Gastrocnemius medialis (tissue), 4 donors: ENCODE measurements at regions not wholly inside any gene's neighbourhood (a gene's known extent, or its start where the extent isn't known, plus 50 kb on each side); places are given as distances from the start of the nearest gene placed in this dataset.
"Not testable (repeated sequence)": the region's sequence is repeated elsewhere in the genome, so short reads cannot be mapped to it uniquely, and the experiment has no call there.

Source experiments
- ATAC-seq, 2 donors: fragments of 150-250 bp; one replicate each; pipeline ENCODE4 v1.9.1; 2016
- DNase-seq, 2 donors: peaks; one replicate each; pipeline ENCODE4 v3.0.0-alpha.2; 2019
- H3K27ac ChIP-seq, 4 donors: fragments of 200-600 bp; sonication (generic); 1 replicate in 1 of 4; 2 replicates in 3 of 4; pipeline ENCODE4 v1.5.1; 2016 to 2018; ENCODE audit warnings: mild to moderate bottlenecking in 2 of 4, moderate library complexity in 1 of 4
- H3K27me3 ChIP-seq, 3 donors: fragments of 200-600 bp; sonication (generic) in 2 of 3; 1 replicate in 1 of 3; 2 replicates in 2 of 3; pipeline versions ENCODE4 v1.5.1 to v1.6.0; 2016 to 2019; ENCODE audit warnings: mild to moderate bottlenecking in 1 of 3, moderate library complexity in 1 of 3
- H3K36me3 ChIP-seq, 2 donors: fragments of 200-600 bp; sonication (generic) in 1 of 2; one replicate each; pipeline ENCODE4 v1.5.1; 2017 to 2018
- H3K4me1 ChIP-seq, 2 donors: fragments of 200-600 bp; sonication (generic) in 1 of 2; one replicate each; pipeline ENCODE4 v1.5.1; 2016 to 2017; ENCODE audit warnings: mild to moderate bottlenecking in 2 of 2
- H3K4me3 ChIP-seq, 4 donors: fragments of 200-600 bp; sonication (generic) in 3 of 4; 1 replicate in 1 of 4; 2 replicates in 3 of 4; pipeline ENCODE4 v1.5.1; 2016 to 2019; ENCODE audit warnings: mild to moderate bottlenecking in 2 of 4
- H3K9me3 ChIP-seq, 3 donors: fragments of 200-600 bp; sonication (generic) in 2 of 3; 1 replicate in 1 of 3; 2 replicates in 2 of 3; pipeline ENCODE4 v1.5.1; 2016 to 2019
- POLR2A ChIP-seq, 2 donors: fragments of 450-650 bp; IDR thresholded peaks; one replicate each; pipeline ENCODE4 v1.6.1; 2017; ENCODE audit warnings: antibody characterized with exemption in 2 of 2, mild to moderate bottlenecking in 2 of 2, moderate library complexity in 2 of 2
- in situ Hi-C, 4 donors: fragments of 200-750 bp; cut with MboI; loops; one replicate each; pipeline versions ENCODE4 v1.15.0 to v1.8.0; 2017; ENCODE audit warnings: low sequenced_read_pairs in 4 of 4
- intact Hi-C: fragments of 100-400 bp; cut with DNase I; formaldehyde crosslinking; loops from one replicate; pipeline ENCODE4 v1.15.1; 2023; ENCODE audit warnings: low total_unique reads
- TF ChIP-seq, protein P1 (sequence below), 5 experiments: fragments of 450-650 bp in 3 of 5; fragments of 200-600 bp in 2 of 5; sonication (generic) in 2 of 5; IDR thresholded peaks in 4 of 5; conservative IDR thresholded peaks in 1 of 5; 1 replicate in 4 of 5; 2 replicates in 1 of 5; pipeline ENCODE4 v1.5.1; 2016 to 2019; ENCODE audit warnings: antibody characterized with exemption in 5 of 5, mild to moderate bottlenecking in 3 of 5, moderate library complexity in 3 of 5

- Histone ChIP-seq H3K4me1 (no peaks in the 10 kb centered on the region), H3K9me3 (no peaks in the 10 kb centered on the region), H3K27me3 (no peaks in the 10 kb centered on the region), H3K36me3 (no peaks in the 10 kb centered on the region), H3K4me3 (no peak overlapping the region), H3K27ac (no peak overlapping the region)
- intact Hi-C loops: no loop called here
- in situ Hi-C loops: no loop called here
- ATAC-seq (no peak), DNase-seq (no peak)
- TF ChIP-seq, protein P1, sequence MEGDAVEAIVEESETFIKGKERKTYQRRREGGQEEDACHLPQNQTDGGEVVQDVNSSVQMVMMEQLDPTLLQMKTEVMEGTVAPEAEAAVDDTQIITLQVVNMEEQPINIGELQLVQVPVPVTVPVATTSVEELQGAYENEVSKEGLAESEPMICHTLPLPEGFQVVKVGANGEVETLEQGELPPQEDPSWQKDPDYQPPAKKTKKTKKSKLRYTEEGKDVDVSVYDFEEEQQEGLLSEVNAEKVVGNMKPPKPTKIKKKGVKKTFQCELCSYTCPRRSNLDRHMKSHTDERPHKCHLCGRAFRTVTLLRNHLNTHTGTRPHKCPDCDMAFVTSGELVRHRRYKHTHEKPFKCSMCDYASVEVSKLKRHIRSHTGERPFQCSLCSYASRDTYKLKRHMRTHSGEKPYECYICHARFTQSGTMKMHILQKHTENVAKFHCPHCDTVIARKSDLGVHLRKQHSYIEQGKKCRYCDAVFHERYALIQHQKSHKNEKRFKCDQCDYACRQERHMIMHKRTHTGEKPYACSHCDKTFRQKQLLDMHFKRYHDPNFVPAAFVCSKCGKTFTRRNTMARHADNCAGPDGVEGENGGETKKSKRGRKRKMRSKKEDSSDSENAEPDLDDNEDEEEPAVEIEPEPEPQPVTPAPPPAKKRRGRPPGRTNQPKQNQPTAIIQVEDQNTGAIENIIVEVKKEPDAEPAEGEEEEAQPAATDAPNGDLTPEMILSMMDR (IDR thresholded peaks at IDR 0.05 in 4 of 5, conservative IDR thresholded peaks at IDR 0.05 in 1 of 5): no peak
- no peak for TF ChIP-seq POLR2A (IDR thresholded peaks at IDR 0.05)
Observed at GRCh38 chr6:23851522-23851921, 274.5 kb upstream of the NRSN1 start.

DNA sequence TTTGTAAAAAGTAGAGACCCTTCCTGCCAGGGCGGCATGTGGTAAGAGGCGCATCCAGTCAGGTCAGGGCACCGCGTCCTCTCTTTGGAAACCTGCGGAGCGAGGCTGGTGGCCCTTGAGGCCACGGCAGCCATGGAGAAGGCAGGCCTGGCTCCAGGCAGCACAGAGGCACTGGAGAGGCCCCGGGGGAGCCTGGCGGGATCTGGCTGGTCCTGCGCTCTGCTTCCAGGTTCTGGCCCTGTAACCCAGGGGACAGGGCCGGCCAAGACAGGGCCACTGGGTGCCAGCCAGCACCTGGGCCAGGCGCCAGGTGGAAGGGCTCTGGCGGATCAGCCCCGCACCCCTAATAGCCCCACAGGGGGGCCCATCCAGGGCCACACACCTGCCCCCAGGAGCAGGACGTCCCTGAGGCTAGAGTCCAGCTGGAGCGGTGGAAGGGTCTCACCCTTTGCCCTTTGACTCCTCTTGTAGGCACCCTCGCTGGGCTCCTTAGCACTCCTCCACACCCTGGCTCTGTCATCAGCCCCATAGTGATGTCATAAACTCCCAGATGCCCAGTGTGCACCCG is 272.4 kb upstream of the NRSN1 start:
- H3K4me3 ChIP-seq, H3K27me3 ChIP-seq, H3K9me3 ChIP-seq, H3K4me1 ChIP-seq, DNase-seq, in situ Hi-C loops, H3K36me3 ChIP-seq, intact Hi-C loops, ATAC-seq, H3K27ac ChIP-seq: not testable (repeated sequence)

DNA sequence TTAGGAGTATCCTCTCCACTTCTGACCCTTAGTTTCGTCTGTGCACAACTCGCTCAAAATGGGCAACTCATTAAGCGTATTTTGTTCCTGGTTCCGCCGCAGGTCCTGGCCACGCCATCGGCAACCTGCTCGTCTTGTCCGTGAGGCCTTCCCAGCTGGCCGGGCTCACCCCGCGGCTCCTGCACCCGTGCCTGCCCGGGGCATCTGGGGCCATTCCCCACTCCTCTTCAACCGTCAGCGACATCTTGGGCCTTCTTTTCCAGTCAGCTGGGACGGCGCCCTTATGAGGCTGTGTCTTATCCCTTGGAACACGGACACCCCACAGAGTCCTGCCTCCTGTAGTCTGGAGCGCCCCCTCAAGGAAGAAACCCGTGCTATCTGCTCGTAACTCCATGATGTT is 271.9 kb upstream of the NRSN1 start:
- H3K4me3 ChIP-seq, in situ Hi-C loops, ATAC-seq, DNase-seq, H3K36me3 ChIP-seq, H3K9me3 ChIP-seq, H3K27me3 ChIP-seq, intact Hi-C loops, H3K27ac ChIP-seq, H3K4me1 ChIP-seq: not testable (repeated sequence)

GRCh38 chr6:23855497-23856116 is 270.4 kb upstream of the NRSN1 start:
- ATAC-seq (no peak), DNase-seq (no peak)
- Histone ChIP-seq H3K4me1 (no peaks in the 10 kb centered on the region), H3K27ac (no peak overlapping the region), H3K9me3 (no peaks in the 10 kb centered on the region), H3K36me3 (no peaks in the 10 kb centered on the region), H3K4me3 (no peak overlapping the region), H3K27me3 (no peaks in the 10 kb centered on the region)
- intact Hi-C loops: no loop called here
- TF ChIP-seq POLR2A (IDR thresholded peaks at IDR 0.05): no peak
- TF ChIP-seq, protein P1 (IDR thresholded peaks at IDR 0.05 in 4 of 5, conservative IDR thresholded peaks at IDR 0.05 in 1 of 5): no peak
- in situ Hi-C loops: no loop called here

DNA sequence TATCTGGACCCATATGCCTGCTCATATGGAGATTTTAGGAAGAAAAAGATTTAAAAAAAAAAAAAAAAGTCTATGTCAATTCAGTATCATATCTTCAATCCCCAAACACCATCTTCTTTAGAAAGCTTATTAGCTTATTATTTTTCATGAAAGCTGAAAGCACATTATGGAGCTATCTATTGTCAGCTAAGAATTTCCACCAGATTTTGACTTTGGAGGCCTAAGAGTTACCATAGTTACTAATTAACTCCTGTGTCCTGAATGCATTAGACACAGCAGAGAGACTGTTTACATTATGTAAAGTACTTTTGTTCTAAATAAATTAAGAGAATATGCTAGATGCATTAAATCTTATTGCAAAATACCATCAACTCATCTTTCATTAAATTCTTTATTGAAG is 255.5 kb upstream of the NRSN1 start:
- H3K4me1 ChIP-seq: no peaks in the 10 kb centered on the region
- no peaks in the 10 kb centered on the region for H3K9me3 ChIP-seq
- no peak overlapping the region for H3K27ac ChIP-seq
- intact Hi-C loops: no loop called here
- no peak for DNase-seq
- TF ChIP-seq POLR2A (IDR thresholded peaks at IDR 0.05): no peak
- TF ChIP-seq, protein P1 (IDR thresholded peaks at IDR 0.05 in 4 of 5, conservative IDR thresholded peaks at IDR 0.05 in 1 of 5): no peak
- no peak for ATAC-seq
- no peaks in the 10 kb centered on the region for H3K27me3 ChIP-seq
- in situ Hi-C loops: no loop called here
- H3K4me3 ChIP-seq: no peak overlapping the region
- no peaks in the 10 kb centered on the region for H3K36me3 ChIP-seq

DNA sequence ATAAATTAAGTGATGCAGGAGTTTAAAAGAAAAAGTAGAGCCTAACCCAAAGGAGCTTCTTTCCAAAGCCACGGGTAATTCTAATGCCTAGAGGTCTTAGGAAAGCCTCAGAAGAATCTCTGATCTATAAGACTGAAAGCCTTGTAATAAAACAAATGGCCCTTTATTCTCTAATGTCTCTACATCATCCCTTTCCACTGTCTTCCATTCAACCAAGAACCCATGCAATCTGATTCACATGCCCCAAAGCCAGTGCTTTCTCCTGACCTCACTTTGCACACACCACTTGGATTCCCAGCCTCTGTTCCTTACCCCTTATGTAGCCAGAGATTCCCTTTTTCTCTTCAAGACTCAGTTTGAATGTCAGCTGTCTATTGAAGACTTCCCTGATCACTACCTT is 252.9 kb upstream of the NRSN1 start:
- Histone ChIP-seq H3K27me3 (no peaks in the 10 kb centered on the region), H3K27ac (no peak overlapping the region), H3K36me3 (no peaks in the 10 kb centered on the region), H3K4me1 (no peaks in the 10 kb centered on the region), H3K9me3 (no peaks in the 10 kb centered on the region), H3K4me3 (no peak overlapping the region)
- in situ Hi-C loops (no loop called here), intact Hi-C loops (no loop called here)
- TF ChIP-seq POLR2A (IDR thresholded peaks at IDR 0.05): no peak
- TF ChIP-seq, protein P1 (IDR thresholded peaks at IDR 0.05 in 4 of 5, conservative IDR thresholded peaks at IDR 0.05 in 1 of 5): no peak
- no peak for ATAC-seq
- no peak for DNase-seq
